Thymus (tissue), 11 donors: ENCODE measurements at regions not wholly inside any gene's neighbourhood (a gene's known extent, or its start where the extent isn't known, plus 50 kb on each side); places are given as distances from the start of the nearest gene placed in this dataset.

ENCODE experiments used
- DNase-seq, 9 donors: peaks; one replicate each; pipeline ENCODE4 v3.0.0-alpha.2; 2013; ENCODE audit warnings: low spot score in 9 of 9, low read depth in 6 of 9, missing footprints in 1 of 9
- H3K27ac ChIP-seq, 2 donors: one replicate each; pipeline ENCODE4 v1.5.1; 2013; ENCODE audit warnings: control low read depth in 1 of 2, low read depth in 1 of 2, low read length in 1 of 2, mild to moderate bottlenecking in 1 of 2, moderate library complexity in 1 of 2
- H3K27me3 ChIP-seq, 2 donors: one replicate each; pipeline ENCODE4 v1.5.1; 2013; ENCODE audit warnings: low read length in 1 of 2; ENCODE audit not compliant: control insufficient read depth in 2 of 2, insufficient read depth in 1 of 2
- H3K36me3 ChIP-seq, 2 donors: one replicate each; pipeline ENCODE4 v1.5.1; 2013; ENCODE audit warnings: low read length in 1 of 2, mild to moderate bottlenecking in 1 of 2, moderate library complexity in 1 of 2; ENCODE audit not compliant: control insufficient read depth in 2 of 2, insufficient read depth in 2 of 2
- H3K4me1 ChIP-seq, 2 donors: one replicate each; pipeline ENCODE4 v1.5.1; 2013; ENCODE audit warnings: low read length in 2 of 2; ENCODE audit not compliant: control insufficient read depth in 2 of 2, insufficient read depth in 2 of 2
- H3K4me3 ChIP-seq, 2 donors: one replicate each; pipeline ENCODE4 v1.5.1; 2013; ENCODE audit warnings: low read length in 2 of 2, control low read depth in 1 of 2, mild to moderate bottlenecking in 1 of 2
- H3K9me3 ChIP-seq, 2 donors: one replicate each; pipeline ENCODE4 v1.5.1; 2013; ENCODE audit warnings: low read length in 1 of 2, mild to moderate bottlenecking in 1 of 2; ENCODE audit not compliant: control insufficient read depth in 2 of 2, insufficient read depth in 1 of 2
- WGBS: extraction: QIAGEN DNeasy Blood & Tissue Kit; methylation state at CpG from one replicate; pipeline ENCODE4 v1.1.7; 2013; 5-methylcytosine and 5-hydroxymethylcytosine counted together
- donor health status: healthy.

DNA sequence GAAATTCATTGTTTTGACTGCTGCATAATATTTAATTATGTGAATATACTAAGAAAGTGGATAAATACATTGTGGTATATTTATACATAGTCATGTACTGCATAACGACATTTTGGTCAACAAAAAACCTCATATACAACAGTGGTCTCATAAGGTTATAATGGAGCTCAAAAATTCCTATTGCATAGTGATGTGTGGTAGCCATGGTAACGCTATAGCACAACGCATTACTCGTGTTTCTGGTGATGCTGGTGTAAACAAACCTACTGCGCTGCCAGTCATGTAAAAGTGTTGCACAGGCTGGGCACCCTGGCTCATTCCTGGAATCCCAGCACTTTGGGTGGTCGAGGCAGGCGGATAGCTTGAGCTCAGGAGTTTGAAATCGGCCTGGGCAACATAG is 52.6 kb upstream of the NHLH2 start:
- H3K36me3 ChIP-seq, result no peaks in the 10 kb centered on the region
- H3K4me1 ChIP-seq, result no peaks in the 10 kb centered on the region
- no peaks in the 10 kb centered on the region for H3K27me3 ChIP-seq
- 93% methylated on average over 8 of the region's 8 CpGs for WGBS
- no peak for DNase-seq
- H3K4me3 ChIP-seq, result no peak overlapping the region
- no peak overlapping the region for H3K27ac ChIP-seq
- H3K9me3 ChIP-seq, result no peaks in the 10 kb centered on the region

DNA sequence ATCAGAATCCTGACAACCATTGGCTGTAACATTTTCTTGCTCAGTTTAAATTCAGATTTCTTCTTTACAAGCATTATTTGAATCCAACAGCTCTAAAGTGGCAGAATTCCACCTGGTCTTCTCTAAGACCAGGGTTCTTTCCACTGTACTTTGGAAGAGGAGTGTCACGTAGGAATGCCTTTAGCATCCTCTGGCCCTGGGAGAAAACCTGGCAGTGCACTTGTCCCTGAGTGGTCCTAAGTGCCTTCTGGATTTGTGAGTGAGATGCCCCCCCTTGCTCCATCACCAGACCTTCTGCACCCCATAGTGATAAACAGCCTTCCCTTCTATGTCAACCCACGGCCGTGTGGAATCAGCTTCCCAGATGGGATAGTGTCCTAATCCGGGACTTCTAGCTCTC is 57.1 kb upstream of the NHLH2 start:
- WGBS, result 97% methylated on average over 4 of the region's 4 CpGs
- no peaks in the 10 kb centered on the region for H3K36me3 ChIP-seq
- H3K27me3 ChIP-seq, result no peaks in the 10 kb centered on the region
- H3K4me3 ChIP-seq, result no peak overlapping the region
- no peak overlapping the region for H3K27ac ChIP-seq
- DNase-seq, result no peak
- H3K4me1 ChIP-seq, result no peaks in the 10 kb centered on the region
- no peaks in the 10 kb centered on the region for H3K9me3 ChIP-seq

DNA sequence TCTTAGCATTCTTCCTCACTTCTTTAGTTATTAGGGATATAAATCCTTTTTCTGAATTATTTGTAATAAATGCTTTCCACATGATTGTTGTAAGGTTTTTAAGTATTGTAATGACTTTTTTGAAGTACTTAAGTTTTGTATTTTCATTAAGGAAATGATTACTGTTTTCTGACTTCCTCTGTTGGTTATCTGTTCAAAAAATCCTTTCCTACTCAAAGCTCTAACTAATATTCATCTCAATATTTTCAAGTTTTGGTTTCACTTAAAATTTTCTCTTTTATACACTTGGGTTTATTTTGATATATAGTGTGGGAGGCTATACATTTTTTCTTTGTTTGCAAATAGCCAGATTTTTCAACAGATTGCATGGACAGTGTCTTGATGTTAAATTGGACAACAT is 59.9 kb upstream of the NHLH2 start:
- Histone ChIP-seq H3K9me3 (no peaks in the 10 kb centered on the region), H3K4me1 (no peaks in the 10 kb centered on the region), H3K27me3 (no peaks in the 10 kb centered on the region), H3K27ac (no peak overlapping the region), H3K36me3 (no peaks in the 10 kb centered on the region), H3K4me3 (no peak overlapping the region)
- DNase-seq, result no peak

DNA sequence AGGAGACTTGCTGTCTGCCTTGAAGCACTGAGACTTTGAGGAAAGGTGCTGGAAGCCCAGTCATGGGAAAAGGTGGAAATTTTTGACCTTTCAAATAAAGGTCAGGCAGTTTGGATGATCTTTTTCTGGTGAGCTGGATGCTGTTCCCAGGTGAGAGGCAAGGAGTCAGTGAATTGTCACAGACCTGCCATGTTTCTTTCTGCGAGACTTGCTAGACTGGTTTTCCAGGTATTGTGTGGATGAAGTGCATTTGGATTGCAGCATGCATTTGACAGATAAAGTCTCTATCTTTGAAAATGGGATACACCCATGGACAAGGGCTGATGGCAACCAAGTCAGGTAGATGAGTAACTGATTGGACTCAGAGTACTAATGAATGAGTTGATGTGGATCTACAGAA is 65.7 kb upstream of the NHLH2 start:
- Histone ChIP-seq H3K9me3 (no peaks in the 10 kb centered on the region), H3K27me3 (no peaks in the 10 kb centered on the region), H3K4me3 (no peak overlapping the region), H3K27ac (no peak overlapping the region), H3K4me1 (no peaks in the 10 kb centered on the region), H3K36me3 (no peaks in the 10 kb centered on the region)
- no peak for DNase-seq
- 96% methylated on average over 1 of the region's 1 CpG for WGBS

DNA sequence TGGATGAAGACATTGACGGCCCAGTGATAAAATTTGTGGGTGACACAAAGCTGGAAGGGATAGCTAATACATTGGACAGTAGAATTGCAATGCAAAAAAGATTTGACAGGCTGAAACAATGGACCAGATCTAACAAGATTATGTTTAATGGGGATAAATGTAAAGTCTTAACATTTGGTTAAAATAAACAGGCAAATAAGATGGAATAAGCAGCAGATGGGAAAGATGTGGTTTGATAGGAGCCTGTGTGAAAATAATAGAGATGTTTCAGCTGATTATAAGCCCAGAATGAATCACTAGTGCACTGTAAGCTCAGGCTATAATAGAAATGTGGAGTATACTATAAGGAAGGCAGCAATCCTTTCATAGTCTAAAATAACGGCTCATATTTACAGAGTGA is 66.2 kb upstream of the NHLH2 start:
- 95% methylated on average over 2 of the region's 2 CpGs for WGBS
- Histone ChIP-seq H3K9me3 (no peaks in the 10 kb centered on the region), H3K4me3 (no peak overlapping the region), H3K36me3 (no peaks in the 10 kb centered on the region), H3K4me1 (no peaks in the 10 kb centered on the region), H3K27me3 (no peaks in the 10 kb centered on the region), H3K27ac (no peak overlapping the region)
- no peak for DNase-seq

DNA sequence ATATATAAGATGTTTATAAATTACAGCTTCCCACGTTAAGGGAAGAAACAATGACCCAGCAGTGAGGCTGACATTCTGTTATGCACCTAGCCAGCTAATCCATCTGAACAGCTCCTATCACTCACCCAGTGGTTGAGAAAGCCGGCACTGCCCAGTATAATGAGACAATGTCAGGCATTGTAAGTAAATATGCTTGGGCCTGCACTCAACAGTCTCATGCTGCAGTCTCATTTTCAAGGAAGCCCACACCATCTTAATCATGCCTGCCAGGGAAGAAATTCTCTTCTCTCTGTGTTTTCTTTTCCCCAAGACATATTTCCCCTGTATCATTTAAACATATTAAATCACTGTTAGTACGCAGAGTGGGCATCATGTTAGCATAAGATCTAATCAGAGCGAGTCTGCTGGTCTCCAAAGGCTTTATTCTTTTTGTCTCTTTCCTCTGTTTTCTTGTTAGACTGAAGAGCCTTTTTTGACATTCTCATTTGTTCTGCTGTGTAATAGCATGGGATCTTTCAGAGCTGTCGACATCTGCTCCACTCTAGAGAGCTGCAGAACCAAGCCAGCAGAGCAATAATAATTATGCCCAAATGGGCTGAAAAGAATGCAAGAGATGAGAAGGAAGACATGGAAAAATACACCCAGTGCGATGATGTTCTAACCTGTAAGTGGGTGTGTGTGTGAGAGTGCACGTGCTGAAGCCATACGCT is 67.6 kb upstream of the SLC22A15 start:
- DNase-seq, result no peak
- H3K36me3 ChIP-seq, result no peaks in the 10 kb centered on the region
- H3K9me3 ChIP-seq, result no peaks in the 10 kb centered on the region
- no peak overlapping the region for H3K27ac ChIP-seq
- H3K4me3 ChIP-seq, result no peak overlapping the region
- H3K4me1 ChIP-seq, result no peaks in the 10 kb centered on the region
- H3K27me3 ChIP-seq, result no peaks in the 10 kb centered on the region
- WGBS, result 89% methylated on average over 8 of the region's 8 CpGs

DNA sequence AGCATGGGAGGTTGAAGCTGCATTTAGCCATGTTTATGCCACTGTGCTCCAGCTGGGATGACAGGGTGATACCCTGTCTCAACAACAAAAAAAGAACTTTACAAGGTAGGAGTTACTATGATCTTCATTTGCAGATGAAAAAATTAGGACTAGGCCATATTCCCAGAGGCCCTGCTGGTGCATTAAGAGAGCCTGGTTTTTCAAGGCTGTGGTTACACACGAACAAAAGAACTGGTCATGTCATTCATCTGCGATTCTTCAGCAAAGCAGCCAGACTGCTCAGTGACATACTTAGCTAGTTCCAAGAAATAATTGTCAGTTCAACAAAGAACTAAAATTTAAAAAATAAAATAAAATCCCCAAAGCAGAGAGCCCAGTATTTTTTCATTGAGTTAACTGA is 66.1 kb upstream of the SLC22A15 start:
- no peaks in the 10 kb centered on the region for H3K36me3 ChIP-seq
- DNase-seq, result no peak
- no peak overlapping the region for H3K4me3 ChIP-seq
- H3K9me3 ChIP-seq, result no peaks in the 10 kb centered on the region
- WGBS, result 85% methylated on average over 2 of the region's 2 CpGs
- H3K27ac ChIP-seq, result no peak overlapping the region
- no peaks in the 10 kb centered on the region for H3K4me1 ChIP-seq
- no peaks in the 10 kb centered on the region for H3K27me3 ChIP-seq

DNA sequence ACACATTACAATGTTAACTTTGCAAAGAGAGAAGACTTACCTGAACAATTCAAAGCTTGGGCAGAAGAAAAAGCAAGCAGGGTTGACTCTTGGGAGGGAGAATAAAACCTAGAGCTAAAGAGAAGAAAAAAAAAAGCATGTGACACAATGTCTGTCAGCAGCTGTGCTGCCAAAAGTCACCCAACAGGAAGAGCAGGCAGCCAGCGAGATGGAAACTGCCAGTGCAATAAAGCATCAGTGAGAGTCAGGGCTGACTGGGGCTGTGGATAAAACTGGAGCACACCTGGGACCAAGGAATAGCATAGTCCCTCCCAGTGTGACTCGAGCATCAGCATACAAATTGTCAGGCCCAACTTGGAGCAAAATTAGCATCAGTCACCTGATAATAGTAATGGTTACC is 65.0 kb upstream of the SLC22A15 start:
- H3K36me3 ChIP-seq, result no peaks in the 10 kb centered on the region
- WGBS, result 5% methylated on average over 2 of the region's 2 CpGs
- no peaks in the 10 kb centered on the region for H3K27me3 ChIP-seq
- no peak overlapping the region for H3K4me3 ChIP-seq
- no peaks in the 10 kb centered on the region for H3K9me3 ChIP-seq
- DNase-seq, result peak in 2 of 9 donors; percentile 4 to 21
- no peak overlapping the region for H3K27ac ChIP-seq
- no peaks in the 10 kb centered on the region for H3K4me1 ChIP-seq

DNA sequence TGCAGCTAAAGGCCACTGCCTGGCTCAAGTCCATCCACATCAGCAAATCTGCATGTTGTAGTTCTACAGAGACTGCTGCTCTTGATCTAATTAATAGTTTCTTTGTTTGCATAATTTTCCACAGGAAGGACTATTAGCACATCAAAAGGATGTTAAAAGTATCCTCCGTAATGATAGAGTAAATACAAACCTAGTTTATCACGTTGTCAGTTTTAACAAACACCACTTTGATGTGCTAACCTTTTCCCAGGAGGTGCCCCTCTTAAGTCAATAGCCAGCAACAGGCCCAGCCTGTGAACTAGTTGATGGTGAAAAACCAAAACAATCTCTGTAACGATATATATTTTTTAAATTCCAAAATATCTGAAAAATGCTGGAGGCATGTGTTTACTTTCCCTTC is 64.2 kb upstream of the SLC22A15 start:
- no peaks in the 10 kb centered on the region for H3K9me3 ChIP-seq
- DNase-seq, result no peak
- no peak overlapping the region for H3K27ac ChIP-seq
- H3K27me3 ChIP-seq, result no peaks in the 10 kb centered on the region
- no peaks in the 10 kb centered on the region for H3K4me1 ChIP-seq
- no peaks in the 10 kb centered on the region for H3K36me3 ChIP-seq
- H3K4me3 ChIP-seq, result no peak overlapping the region
- WGBS, result 93% methylated on average over 3 of the region's 3 CpGs

DNA sequence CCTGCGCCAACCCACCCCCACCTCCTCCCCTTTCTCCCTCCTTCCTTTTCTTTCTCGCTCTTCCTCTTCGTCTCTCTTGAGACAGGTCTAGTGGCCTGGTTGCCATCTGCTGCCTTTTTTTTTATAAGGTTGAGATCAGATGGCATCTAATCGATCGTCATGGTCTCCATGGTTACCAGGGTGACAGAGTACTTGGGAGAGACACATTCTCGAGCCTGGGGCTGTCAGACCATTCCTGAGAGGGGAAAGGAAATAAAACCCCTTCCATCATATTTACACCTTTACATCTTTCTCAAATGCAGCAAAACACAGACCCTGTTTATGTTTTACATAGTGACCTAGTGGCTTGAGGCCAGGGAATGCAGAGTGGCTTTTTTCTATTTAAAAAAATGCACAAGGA is 53.5 kb upstream of the SLC22A15 start:
- Histone ChIP-seq H3K4me1 (no peaks in the 10 kb centered on the region), H3K36me3 (no peaks in the 10 kb centered on the region), H3K27me3 (no peaks in the 10 kb centered on the region), H3K9me3 (no peaks in the 10 kb centered on the region), H3K27ac (no peak overlapping the region), H3K4me3 (no peak overlapping the region)
- 93% methylated on average over 6 of the region's 6 CpGs for WGBS
- no peak for DNase-seq
